Hepatic stellate cell (primary cell): ENCODE measurements at regions not wholly inside any gene's neighbourhood (a gene's known extent, or its start where the extent isn't known, plus 50 kb on each side); places are given as distances from the start of the nearest gene placed in this dataset.
A peak's percentile ranks its signal among the peaks of the same experiment; 100 is the strongest.

Source experiments
- DNase-seq: peaks from one replicate; pipeline ENCODE4 v3.0.0; 2011; ENCODE audit warnings: low spot score

DNA sequence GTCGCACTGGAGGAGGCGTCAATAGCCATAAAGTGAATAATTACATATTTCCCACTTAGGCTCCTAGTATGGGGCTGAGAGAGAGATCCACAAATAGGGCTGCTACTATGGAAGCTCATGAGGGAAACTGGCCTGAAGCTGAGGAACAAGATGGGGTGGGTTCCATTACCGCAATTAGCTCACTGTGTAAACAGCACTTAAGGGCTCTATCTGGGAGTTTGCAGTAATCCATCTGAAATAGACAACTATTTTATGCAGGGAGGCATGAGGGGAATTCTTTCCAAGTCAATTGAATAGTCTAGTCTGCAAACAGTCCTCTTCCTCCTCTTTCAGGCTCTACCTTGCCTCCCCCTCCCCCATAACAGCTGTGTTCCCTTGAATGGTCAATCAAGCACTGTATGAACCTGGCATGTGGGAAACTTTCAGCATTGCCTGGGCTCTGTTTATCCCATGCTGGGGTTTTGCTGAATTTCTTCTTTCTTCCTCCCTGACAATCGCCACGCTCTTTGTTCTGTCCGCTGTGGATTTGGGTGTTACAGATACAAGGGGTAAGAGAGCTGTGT lies 56.1 kb upstream of the MAF start:
- DNase-seq, result no peak

DNA sequence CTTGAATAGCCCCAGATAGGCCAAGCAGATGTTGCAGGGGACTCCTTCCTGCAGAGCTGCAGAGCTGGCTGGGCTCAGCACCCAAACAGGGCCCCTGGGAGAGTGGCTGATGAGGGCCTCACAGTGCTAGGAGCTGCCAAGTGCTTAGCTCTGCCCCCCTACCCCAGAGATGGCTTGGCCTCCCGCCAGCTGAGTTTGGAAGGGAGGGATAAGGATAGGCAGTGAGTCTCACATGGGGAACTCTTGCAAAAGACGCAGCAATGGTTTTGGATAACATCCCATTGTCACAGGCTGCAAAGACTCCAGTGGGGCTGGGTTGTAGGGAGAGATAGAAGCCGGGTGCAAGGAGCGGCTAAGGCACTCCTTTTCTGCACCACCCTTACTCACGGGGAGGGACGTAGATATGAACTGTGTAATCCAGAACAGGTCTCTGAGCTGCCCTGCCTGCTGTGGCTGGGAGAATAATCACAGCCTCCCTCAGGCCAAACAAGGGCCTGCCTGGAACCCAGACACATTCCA lies 52.9 kb upstream of the MAF start:
- no peak for DNase-seq

DNA sequence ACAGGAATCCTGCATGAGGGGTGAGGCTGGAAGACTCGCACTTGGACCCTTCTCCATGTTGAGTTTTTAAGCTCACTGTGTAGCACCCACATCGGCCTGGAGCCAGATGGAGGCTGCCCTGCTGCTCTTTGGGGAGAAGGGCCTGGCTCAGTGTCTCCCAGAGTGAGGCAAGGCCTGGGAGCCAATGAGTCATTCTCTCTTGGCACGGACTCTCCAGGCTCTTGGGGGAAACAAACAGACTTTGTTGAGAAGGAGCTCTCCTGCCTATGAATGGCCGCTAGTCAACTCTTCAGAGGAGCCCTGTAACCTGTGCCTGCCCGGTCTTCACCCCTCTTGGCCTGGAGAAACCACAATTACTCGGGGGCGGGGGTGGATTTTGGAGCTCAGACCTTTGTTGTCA lies 50.8 kb upstream of the MAF start:
- peak; percentile 41 for DNase-seq
